ENCODE measurements at regions not wholly inside any gene's neighbourhood (a gene's known extent, or its start where the extent isn't known, plus 50 kb on each side); places are given as distances from the start of the nearest gene placed in this dataset.

- H3K27me3 ChIP-seq (replicated peaks; ENCODE audit: insufficient read depth): no peaks in the 10 kb centered on the region
- no peaks in the 10 kb centered on the region for H3K36me3 ChIP-seq
- H3K27ac ChIP-seq: no peak overlapping the region
- H3K4me3 ChIP-seq: no peak overlapping the region
- no peak for DNase-seq (ENCODE audit: low spot score)
- ATAC-seq (ENCODE audit: insufficient number of reproducible peaks, low FRiP score, low read depth): no peak
- no peaks in the 10 kb centered on the region for H3K4me1 ChIP-seq (ENCODE audit: control insufficient read depth in 1 of 2, low read depth in 2 of 2)
- no peaks in the 10 kb centered on the region for H3K9me3 ChIP-seq
- TF ChIP-seq, protein P1, sequence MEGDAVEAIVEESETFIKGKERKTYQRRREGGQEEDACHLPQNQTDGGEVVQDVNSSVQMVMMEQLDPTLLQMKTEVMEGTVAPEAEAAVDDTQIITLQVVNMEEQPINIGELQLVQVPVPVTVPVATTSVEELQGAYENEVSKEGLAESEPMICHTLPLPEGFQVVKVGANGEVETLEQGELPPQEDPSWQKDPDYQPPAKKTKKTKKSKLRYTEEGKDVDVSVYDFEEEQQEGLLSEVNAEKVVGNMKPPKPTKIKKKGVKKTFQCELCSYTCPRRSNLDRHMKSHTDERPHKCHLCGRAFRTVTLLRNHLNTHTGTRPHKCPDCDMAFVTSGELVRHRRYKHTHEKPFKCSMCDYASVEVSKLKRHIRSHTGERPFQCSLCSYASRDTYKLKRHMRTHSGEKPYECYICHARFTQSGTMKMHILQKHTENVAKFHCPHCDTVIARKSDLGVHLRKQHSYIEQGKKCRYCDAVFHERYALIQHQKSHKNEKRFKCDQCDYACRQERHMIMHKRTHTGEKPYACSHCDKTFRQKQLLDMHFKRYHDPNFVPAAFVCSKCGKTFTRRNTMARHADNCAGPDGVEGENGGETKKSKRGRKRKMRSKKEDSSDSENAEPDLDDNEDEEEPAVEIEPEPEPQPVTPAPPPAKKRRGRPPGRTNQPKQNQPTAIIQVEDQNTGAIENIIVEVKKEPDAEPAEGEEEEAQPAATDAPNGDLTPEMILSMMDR (IDR thresholded peaks at IDR 0.05): no peak
Observed at GRCh38 chr10:131396121-131397050, 84.9 kb upstream of the TCERG1L start.

DNA sequence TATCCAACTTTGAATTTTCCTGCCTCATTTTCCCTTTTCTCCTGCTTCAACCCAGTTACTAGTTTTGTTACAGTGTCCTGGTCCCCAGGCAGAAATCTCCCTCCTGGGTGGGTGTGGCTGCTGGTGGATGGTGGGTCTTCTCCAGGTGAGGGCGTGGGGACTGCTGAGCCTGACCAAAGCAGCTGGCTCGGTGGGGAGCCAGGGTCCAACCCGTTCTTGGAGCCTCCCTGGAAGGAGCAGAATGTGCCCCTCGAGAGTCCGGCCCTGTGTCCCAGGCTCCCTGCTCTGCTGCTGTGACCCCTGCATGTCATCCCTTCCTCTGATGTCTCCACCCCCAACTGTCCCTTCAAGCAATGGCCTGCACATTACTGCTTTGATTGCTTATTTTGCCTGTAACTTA, 86.6 kb upstream of the TCERG1L start:
- ATAC-seq (ENCODE audit: insufficient number of reproducible peaks, low FRiP score, low read depth): no peak
- Histone ChIP-seq H3K36me3 (no peaks in the 10 kb centered on the region), H3K4me1 (ENCODE audit: control insufficient read depth in 1 of 2, low read depth in 2 of 2) (no peaks in the 10 kb centered on the region), H3K4me3 (no peak overlapping the region), H3K9me3 (no peaks in the 10 kb centered on the region), H3K27me3 (replicated peaks; ENCODE audit: insufficient read depth) (no peaks in the 10 kb centered on the region), H3K27ac (no peak overlapping the region)
- no peak for DNase-seq (ENCODE audit: low spot score)
- TF ChIP-seq, protein P1 (IDR thresholded peaks at IDR 0.05): no peak

DNA sequence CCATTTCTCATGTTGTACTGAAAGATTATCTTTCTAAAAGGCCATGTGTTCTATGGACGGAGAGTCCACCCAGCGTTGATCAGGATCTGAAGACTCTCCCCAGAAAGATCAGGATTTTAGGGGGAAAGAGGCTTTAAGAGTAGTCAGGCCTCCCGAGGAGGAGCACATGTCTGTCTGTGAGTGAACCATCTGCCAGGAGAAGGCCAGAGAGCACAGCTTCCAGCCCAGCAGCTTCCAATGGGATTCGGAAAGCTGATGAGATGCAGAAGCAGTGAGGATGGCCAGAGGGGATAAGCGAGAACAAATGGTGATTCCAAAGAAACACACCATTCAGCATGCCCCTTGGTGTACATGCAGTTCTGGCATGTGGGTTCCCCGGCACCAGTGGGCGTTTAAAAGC, 88.5 kb upstream of the TCERG1L start:
- Histone ChIP-seq H3K4me1 (ENCODE audit: control insufficient read depth in 1 of 2, low read depth in 2 of 2) (no peaks in the 10 kb centered on the region), H3K36me3 (no peaks in the 10 kb centered on the region), H3K9me3 (no peaks in the 10 kb centered on the region), H3K27ac (no peak overlapping the region), H3K4me3 (no peak overlapping the region), H3K27me3 (replicated peaks; ENCODE audit: insufficient read depth) (no peaks in the 10 kb centered on the region)
- no peak for DNase-seq (ENCODE audit: low spot score)
- no peak for ATAC-seq (ENCODE audit: insufficient number of reproducible peaks, low FRiP score, low read depth)
- TF ChIP-seq, protein P1 (IDR thresholded peaks at IDR 0.05): no peak

GRCh38 chr10:131400513-131400912, 89.0 kb upstream of the TCERG1L start:
- Histone ChIP-seq H3K27me3 (replicated peaks; ENCODE audit: insufficient read depth) (no peaks in the 10 kb centered on the region), H3K36me3 (no peaks in the 10 kb centered on the region), H3K27ac (no peak overlapping the region), H3K9me3 (no peaks in the 10 kb centered on the region), H3K4me1 (ENCODE audit: control insufficient read depth in 1 of 2, low read depth in 2 of 2) (no peaks in the 10 kb centered on the region), H3K4me3 (no peak overlapping the region)
- TF ChIP-seq, protein P1 (IDR thresholded peaks at IDR 0.05): no peak
- ATAC-seq (ENCODE audit: insufficient number of reproducible peaks, low FRiP score, low read depth): no peak
- DNase-seq (ENCODE audit: low spot score): no peak

DNA sequence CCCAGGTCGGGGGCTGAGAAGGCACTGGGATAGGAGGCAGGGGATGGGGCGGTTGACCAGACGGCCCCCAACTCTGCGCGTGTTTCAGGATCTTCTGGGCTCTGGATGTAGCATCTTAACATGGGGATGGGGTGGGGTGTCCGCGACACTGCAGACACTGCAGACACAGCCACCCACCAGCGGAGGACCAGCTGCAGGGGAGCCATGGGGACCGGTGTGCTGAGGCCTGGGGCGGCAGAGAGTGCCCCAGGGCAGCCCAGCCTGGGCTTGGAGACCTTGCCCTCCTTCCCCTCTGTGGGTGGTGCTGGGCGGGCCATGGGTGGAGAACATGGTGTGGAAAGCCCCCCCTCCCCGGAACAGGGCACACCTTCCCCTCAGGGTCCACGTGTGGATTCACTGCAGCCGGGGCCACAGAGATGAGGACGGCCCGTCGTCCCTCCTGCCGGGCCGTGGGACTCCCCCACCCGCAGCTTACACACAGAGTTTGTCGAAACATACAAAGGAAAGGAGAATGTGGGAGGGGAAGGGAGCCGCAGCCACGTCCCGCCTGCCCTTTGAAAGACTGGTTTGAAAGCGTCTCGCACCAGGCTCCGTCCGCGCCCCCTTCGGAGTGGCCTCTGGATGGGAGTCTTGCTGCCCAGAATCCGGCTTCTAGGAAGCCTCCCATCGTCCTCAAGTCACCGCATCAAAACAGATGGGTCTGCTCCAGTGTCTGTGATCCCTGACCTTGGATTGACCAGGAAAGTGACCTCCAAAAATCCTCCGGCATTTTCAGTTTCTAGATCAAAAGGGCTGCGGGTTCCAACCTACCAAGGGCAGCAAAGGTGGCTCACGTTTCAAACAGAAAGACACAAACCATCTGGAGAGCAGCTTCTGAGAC, 91.5 kb upstream of the TCERG1L start:
- no peaks in the 10 kb centered on the region for H3K4me1 ChIP-seq (ENCODE audit: control insufficient read depth in 1 of 2, low read depth in 2 of 2)
- H3K9me3 ChIP-seq: no peaks in the 10 kb centered on the region
- DNase-seq (ENCODE audit: low spot score) (no peak), ATAC-seq (ENCODE audit: insufficient number of reproducible peaks, low FRiP score, low read depth) (no peak)
- H3K4me3 ChIP-seq: no peak overlapping the region
- no peaks in the 10 kb centered on the region for H3K27me3 ChIP-seq (replicated peaks; ENCODE audit: insufficient read depth)
- H3K27ac ChIP-seq: no peak overlapping the region
- no peaks in the 10 kb centered on the region for H3K36me3 ChIP-seq
- TF ChIP-seq, protein P1 (IDR thresholded peaks at IDR 0.05): no peak

Measured in thoracic aorta (tissue), 2 donors.